Peyer's patch (tissue), 4 donors: ENCODE measurements at regions not wholly inside any gene's neighbourhood (a gene's known extent, or its start where the extent isn't known, plus 50 kb on each side); places are given as distances from the start of the nearest gene placed in this dataset.

ENCODE experiments used
- DNase-seq, 3 donors: peaks; one replicate each; pipeline ENCODE4 v3.0.0-alpha.2; 2017 to 2019
- H3K27ac ChIP-seq, 4 donors: fragments of 200-600 bp; sonication (generic); one replicate each; pipeline ENCODE4 v1.5.1; 2016 to 2019
- H3K27me3 ChIP-seq, 2 donors: fragments of 200-600 bp; sonication (generic); one replicate each; pipeline ENCODE4 v1.5.1; 2019
- H3K36me3 ChIP-seq, 3 donors: fragments of 200-600 bp; sonication (generic); one replicate each; pipeline ENCODE4 v1.5.1; 2016 to 2019
- H3K4me1 ChIP-seq, 4 donors: fragments of 200-600 bp; sonication (generic); one replicate each; pipeline ENCODE4 v1.5.1; 2016 to 2019
- H3K4me3 ChIP-seq, 4 donors: fragments of 200-600 bp; sonication (generic); 1 replicate in 3 of 4; 2 replicates in 1 of 4; pipeline ENCODE4 v1.5.1; 2016 to 2019; ENCODE audit warnings: mild to moderate bottlenecking in 1 of 4
- H3K9me3 ChIP-seq, 4 donors: fragments of 200-600 bp; sonication (generic); one replicate each; pipeline ENCODE4 v1.5.1; 2016 to 2019; ENCODE audit warnings: mild to moderate bottlenecking in 1 of 4
- CTCF ChIP-seq, 6 experiments: fragments of 450-650 bp in 4 of 6; fragments of 200-600 bp in 2 of 6; sonication (generic) in 1 of 6; IDR thresholded peaks; one replicate each; pipeline ENCODE4 v1.5.1; 2017 to 2019; ENCODE audit warnings: antibody characterized with exemption in 6 of 6, mild to moderate bottlenecking in 3 of 6, moderate library complexity in 1 of 6
- POLR2A ChIP-seq, 2 donors: fragments of 450-650 bp; IDR thresholded peaks; one replicate each; pipeline ENCODE4 v1.5.1; 2017; ENCODE audit warnings: antibody characterized with exemption in 2 of 2, mild to moderate bottlenecking in 2 of 2, moderate library complexity in 2 of 2

- peak in 1 of 3 donors; percentile 33 for DNase-seq
- no peak overlapping the region for H3K27ac ChIP-seq
These were observed 247.0 kb upstream of the IRX4 start for GRCh38 chr5:2129568-2130272.

GRCh38 chr5:2128686-2129355, 246.1 kb upstream of the IRX4 start:
- Histone ChIP-seq H3K27ac (no peak overlapping the region), H3K4me1 (no peaks in the 10 kb centered on the region), H3K4me3 (no peak overlapping the region), H3K9me3 (peaks cover 0 to 3% (median 0%) of the 10 kb centered on the region in 4 donors), H3K36me3 (no peaks in the 10 kb centered on the region), H3K27me3 (no peaks in the 10 kb centered on the region)
- TF ChIP-seq POLR2A (IDR thresholded peaks at IDR 0.05) (no peak), CTCF (IDR thresholded peaks at IDR 0.05) (no peak)
- peak in 1 of 3 donors; percentile 17 for DNase-seq

More at GRCh38 chr5:2129568-2130272, 247.0 kb upstream of the IRX4 start:
- Histone ChIP-seq H3K4me3 (no peak overlapping the region), H3K27me3 (no peaks in the 10 kb centered on the region), H3K4me1 (no peaks in the 10 kb centered on the region), H3K9me3 (peaks cover 0 to 3% (median 0%) of the 10 kb centered on the region in 4 donors), H3K36me3 (no peaks in the 10 kb centered on the region)
- TF ChIP-seq POLR2A (IDR thresholded peaks at IDR 0.05) (no peak), CTCF (IDR thresholded peaks at IDR 0.05) (no peak)

GRCh38 chr5:2126512-2126911, 243.8 kb upstream of the IRX4 start:
- Histone ChIP-seq H3K9me3 (peaks cover 0 to 3% (median 0%) of the 10 kb centered on the region in 4 donors), H3K27me3 (no peaks in the 10 kb centered on the region), H3K36me3 (no peaks in the 10 kb centered on the region), H3K27ac (no peak overlapping the region), H3K4me1 (no peaks in the 10 kb centered on the region), H3K4me3 (no peak overlapping the region)
- TF ChIP-seq CTCF (IDR thresholded peaks at IDR 0.05) (no peak), POLR2A (IDR thresholded peaks at IDR 0.05) (no peak)
- no peak for DNase-seq

DNA sequence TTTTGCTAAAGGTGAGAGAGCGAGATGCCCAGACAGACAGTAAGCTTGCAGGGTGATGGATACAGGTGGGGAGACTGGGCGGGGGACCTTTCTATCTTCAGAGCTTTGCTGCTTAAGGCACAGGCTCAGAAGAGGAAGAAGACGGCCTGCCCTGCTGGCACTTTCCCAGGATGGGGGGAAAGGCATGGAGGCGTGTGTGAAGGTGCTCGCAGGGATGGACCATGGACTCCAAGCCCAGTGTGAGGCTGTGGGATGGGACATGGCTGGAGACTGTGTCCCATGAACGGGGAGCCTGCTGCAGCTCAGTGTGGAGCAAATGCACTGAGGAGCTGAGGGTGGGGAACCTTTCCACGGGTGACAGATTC, 243.2 kb upstream of the IRX4 start:
- H3K27ac ChIP-seq, result no peak overlapping the region
- H3K4me3 ChIP-seq, result no peak overlapping the region
- no peaks in the 10 kb centered on the region for H3K4me1 ChIP-seq
- H3K36me3 ChIP-seq, result no peaks in the 10 kb centered on the region
- DNase-seq, result peak in 1 of 3 donors; percentile 27
- peaks cover 0 to 3% (median 0%) of the 10 kb centered on the region in 4 donors for H3K9me3 ChIP-seq
- no peak for TF ChIP-seq CTCF (IDR thresholded peaks at IDR 0.05)
- no peak for TF ChIP-seq POLR2A (IDR thresholded peaks at IDR 0.05)
- no peaks in the 10 kb centered on the region for H3K27me3 ChIP-seq

GRCh38 chr5:2125171-2125900, 242.6 kb upstream of the IRX4 start:
- TF ChIP-seq CTCF (IDR thresholded peaks at IDR 0.05), result no peak
- TF ChIP-seq POLR2A (IDR thresholded peaks at IDR 0.05), result no peak
- no peaks in the 10 kb centered on the region for H3K4me1 ChIP-seq
- H3K36me3 ChIP-seq, result no peaks in the 10 kb centered on the region
- DNase-seq, result peak in 1 of 3 donors; percentile 18
- no peak overlapping the region for H3K27ac ChIP-seq
- peaks cover 0 to 3% (median 0%) of the 10 kb centered on the region in 4 donors for H3K9me3 ChIP-seq
- no peaks in the 10 kb centered on the region for H3K27me3 ChIP-seq
- no peak overlapping the region for H3K4me3 ChIP-seq
